ENCODE measurements at regions not wholly inside any gene's neighbourhood (a gene's known extent, or its start where the extent isn't known, plus 50 kb on each side); places are given as distances from the start of the nearest gene placed in this dataset.

DNA sequence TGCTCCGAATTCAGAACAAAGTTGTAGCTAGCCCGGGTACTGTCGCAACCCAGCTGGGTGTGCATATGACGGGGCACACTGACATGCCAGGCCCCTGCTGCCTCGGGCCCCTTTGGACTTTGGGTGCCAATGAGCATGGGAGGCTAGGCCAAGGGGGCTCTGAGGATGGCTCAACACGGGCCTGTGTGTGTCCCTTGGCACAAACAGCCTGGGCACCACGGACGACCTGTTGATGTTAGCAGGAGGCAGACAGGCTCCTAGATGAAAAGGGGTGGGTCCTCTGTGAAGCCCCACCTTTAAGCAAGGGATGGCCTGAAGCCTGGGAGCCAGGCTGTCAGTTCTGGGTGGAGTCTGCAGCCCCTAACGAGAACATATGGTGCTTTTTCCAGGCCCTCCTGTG, 1688.2 kb downstream of the EFNA5 start:
- no peak overlapping the region for H3K4me3 ChIP-seq (ENCODE audit: low read length in 2 of 2)
- no peaks in the 10 kb centered on the region for H3K36me3 ChIP-seq (ENCODE audit: control insufficient read depth in 1 of 2, insufficient read depth in 2 of 2, low read length in 1 of 2)
- ATAC-seq (ENCODE audit: low FRiP score) (no peak), DNase-seq (peak in 1 of 2 donors; percentile 65)
- H3K4me1 ChIP-seq (ENCODE audit: control insufficient read depth in 1 of 2, insufficient read depth in 2 of 2, low read length in 2 of 2), result no peaks in the 10 kb centered on the region
- H3K27ac ChIP-seq (ENCODE audit: low read depth in 1 of 2, low read length in 2 of 2), result no peak overlapping the region
- no peaks in the 10 kb centered on the region for H3K9me3 ChIP-seq (ENCODE audit: control insufficient read depth, low read length)
- intact Hi-C loops (cut with DNase I), result no loop called here
- 93% methylated on average over 9 of the region's 9 CpGs for WGBS, 2 donors
- no peaks in the 10 kb centered on the region for H3K27me3 ChIP-seq (ENCODE audit: control insufficient read depth in 1 of 2, insufficient read depth in 2 of 2, low read length in 1 of 2)

GRCh38 chr5:105978011-105978410, 1692.7 kb downstream of the EFNA5 start:
- no peaks in the 10 kb centered on the region for H3K36me3 ChIP-seq (ENCODE audit: control insufficient read depth in 1 of 2, insufficient read depth in 2 of 2, low read length in 1 of 2)
- no peak overlapping the region for H3K27ac ChIP-seq (ENCODE audit: low read depth in 1 of 2, low read length in 2 of 2)
- no peaks in the 10 kb centered on the region for H3K9me3 ChIP-seq (ENCODE audit: control insufficient read depth, low read length)
- DNase-seq, result no peak
- no peaks in the 10 kb centered on the region for H3K4me1 ChIP-seq (ENCODE audit: control insufficient read depth in 1 of 2, insufficient read depth in 2 of 2, low read length in 2 of 2)
- intact Hi-C loops (cut with DNase I), result no loop called here
- H3K27me3 ChIP-seq (ENCODE audit: control insufficient read depth in 1 of 2, insufficient read depth in 2 of 2, low read length in 1 of 2), result no peaks in the 10 kb centered on the region
- H3K4me3 ChIP-seq (ENCODE audit: low read length in 2 of 2), result no peak overlapping the region
- ATAC-seq (ENCODE audit: low FRiP score), result no peak
- WGBS, 2 donors, result 30 to 42% methylated on average over 1 of the region's 1 CpG

DNA sequence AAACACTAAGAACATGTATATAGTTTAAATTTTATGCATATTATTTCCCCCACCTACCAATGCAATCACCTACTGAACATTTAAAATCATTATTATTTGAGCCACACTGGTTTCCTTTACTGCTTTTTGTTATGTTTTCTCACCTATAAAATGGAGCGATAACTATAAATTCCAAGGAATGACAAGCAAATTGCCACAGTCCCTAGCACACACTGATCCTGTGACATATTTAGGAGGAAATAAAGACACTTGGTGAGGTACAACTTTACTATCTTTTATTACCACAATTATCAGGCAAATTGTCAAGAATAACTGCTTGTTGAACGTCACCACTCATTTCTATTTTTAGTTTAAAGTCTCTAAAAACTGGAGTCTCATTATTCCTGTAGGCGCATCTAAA, 1693.6 kb downstream of the EFNA5 start:
- no peaks in the 10 kb centered on the region for H3K4me1 ChIP-seq (ENCODE audit: control insufficient read depth in 1 of 2, insufficient read depth in 2 of 2, low read length in 2 of 2)
- no peaks in the 10 kb centered on the region for H3K9me3 ChIP-seq (ENCODE audit: control insufficient read depth, low read length)
- 60 to 64% methylated on average over 3 of the region's 3 CpGs for WGBS, 2 donors
- ATAC-seq (ENCODE audit: low FRiP score) (no peak), DNase-seq (no peak)
- H3K27ac ChIP-seq (ENCODE audit: low read depth in 1 of 2, low read length in 2 of 2), result no peak overlapping the region
- H3K36me3 ChIP-seq (ENCODE audit: control insufficient read depth in 1 of 2, insufficient read depth in 2 of 2, low read length in 1 of 2), result no peaks in the 10 kb centered on the region
- intact Hi-C loops (cut with DNase I), result no loop called here
- no peak overlapping the region for H3K4me3 ChIP-seq (ENCODE audit: low read length in 2 of 2)
- no peaks in the 10 kb centered on the region for H3K27me3 ChIP-seq (ENCODE audit: control insufficient read depth in 1 of 2, insufficient read depth in 2 of 2, low read length in 1 of 2)

DNA sequence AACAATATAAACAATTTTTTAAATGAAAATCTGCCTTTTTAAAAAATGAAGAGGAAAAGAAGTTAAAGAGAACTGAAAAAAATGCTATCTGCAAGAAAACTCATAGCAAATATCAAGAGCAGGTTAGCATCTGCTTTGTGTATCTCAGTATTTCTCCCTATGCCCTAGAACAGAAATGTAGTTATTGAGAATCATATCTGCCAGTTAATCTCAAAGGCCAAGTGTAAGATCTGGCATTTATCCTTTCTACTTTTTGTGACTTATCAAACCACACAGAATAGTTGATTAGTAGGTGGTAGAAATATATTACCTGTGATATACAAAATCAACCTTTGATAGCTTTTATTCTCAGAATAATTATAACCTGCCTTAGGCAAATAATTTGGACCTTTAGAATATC, 1699.8 kb downstream of the EFNA5 start:
- no peak for ATAC-seq (ENCODE audit: low FRiP score)
- H3K27ac ChIP-seq (ENCODE audit: low read depth in 1 of 2, low read length in 2 of 2), result no peak overlapping the region
- H3K4me3 ChIP-seq (ENCODE audit: low read length in 2 of 2), result no peak overlapping the region
- H3K27me3 ChIP-seq (ENCODE audit: control insufficient read depth in 1 of 2, insufficient read depth in 2 of 2, low read length in 1 of 2), result no peaks in the 10 kb centered on the region
- H3K4me1 ChIP-seq (ENCODE audit: control insufficient read depth in 1 of 2, insufficient read depth in 2 of 2, low read length in 2 of 2), result no peaks in the 10 kb centered on the region
- intact Hi-C loops (cut with DNase I), result no loop called here
- H3K36me3 ChIP-seq (ENCODE audit: control insufficient read depth in 1 of 2, insufficient read depth in 2 of 2, low read length in 1 of 2), result no peaks in the 10 kb centered on the region
- no peak for DNase-seq
- no peaks in the 10 kb centered on the region for H3K9me3 ChIP-seq (ENCODE audit: control insufficient read depth, low read length)

DNA sequence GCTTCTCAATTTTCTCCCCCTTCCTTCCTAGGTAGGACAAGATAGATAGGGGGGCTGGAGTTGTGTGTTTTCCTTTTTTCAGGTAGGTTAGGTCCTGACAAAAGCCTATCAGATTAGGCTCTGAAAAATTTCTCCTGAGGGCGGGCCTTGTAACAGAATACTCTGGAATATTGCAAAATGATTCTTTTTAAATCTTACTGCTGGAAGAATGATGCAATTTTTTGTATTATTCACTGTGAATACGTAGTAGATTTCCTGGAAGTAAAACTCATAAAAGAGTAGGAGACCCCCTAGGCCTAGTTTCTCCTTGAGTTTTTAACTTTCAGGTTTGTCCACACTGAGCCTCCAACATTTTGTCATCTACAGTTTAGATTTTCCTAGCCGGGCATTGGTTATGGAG, 1701.8 kb downstream of the EFNA5 start:
- no peak overlapping the region for H3K27ac ChIP-seq (ENCODE audit: low read depth in 1 of 2, low read length in 2 of 2)
- H3K36me3 ChIP-seq (ENCODE audit: control insufficient read depth in 1 of 2, insufficient read depth in 2 of 2, low read length in 1 of 2), result no peaks in the 10 kb centered on the region

DNA sequence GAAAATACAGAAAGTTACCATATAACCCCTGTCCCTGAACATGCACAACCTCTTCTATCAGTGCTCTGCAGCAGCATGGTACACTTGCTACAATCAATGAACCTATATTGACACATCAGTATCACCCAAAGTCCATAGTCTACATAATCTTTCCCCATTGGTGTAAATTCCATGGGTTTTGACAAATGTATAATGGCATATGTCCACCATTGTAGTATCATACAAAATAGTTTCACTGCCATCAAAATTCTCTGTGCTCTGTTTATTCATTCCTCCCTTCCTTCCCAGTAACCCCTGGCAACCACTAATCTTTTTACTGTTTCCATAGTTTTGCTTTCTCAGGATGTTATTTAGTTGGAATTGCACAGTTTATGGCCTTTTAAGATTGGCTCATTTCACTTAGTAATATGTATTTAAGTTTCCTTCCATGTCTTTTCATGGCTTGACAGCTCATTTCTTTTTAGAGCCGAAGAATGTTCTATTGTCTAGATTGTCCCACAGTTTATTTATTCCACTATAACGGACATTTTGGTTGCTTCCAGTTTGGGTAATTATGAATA, 1707.0 kb downstream of the EFNA5 start:
- no peaks in the 10 kb centered on the region for H3K36me3 ChIP-seq (ENCODE audit: control insufficient read depth in 1 of 2, insufficient read depth in 2 of 2, low read length in 1 of 2)
- H3K9me3 ChIP-seq (ENCODE audit: control insufficient read depth, low read length), result no peaks in the 10 kb centered on the region
- H3K27ac ChIP-seq (ENCODE audit: low read depth in 1 of 2, low read length in 2 of 2), result no peak overlapping the region
- no peak overlapping the region for H3K4me3 ChIP-seq (ENCODE audit: low read length in 2 of 2)
- no peak for DNase-seq
- 58 to 73% methylated on average over 2 of the region's 2 CpGs for WGBS, 2 donors
- intact Hi-C loops (cut with DNase I), result no loop called here
- no peaks in the 10 kb centered on the region for H3K27me3 ChIP-seq (ENCODE audit: control insufficient read depth in 1 of 2, insufficient read depth in 2 of 2, low read length in 1 of 2)
- ATAC-seq (ENCODE audit: low FRiP score), result no peak
- H3K4me1 ChIP-seq (ENCODE audit: control insufficient read depth in 1 of 2, insufficient read depth in 2 of 2, low read length in 2 of 2), result no peaks in the 10 kb centered on the region

More for the DNA sequence above, 1701.8 kb downstream of the EFNA5 start:
- no peaks in the 10 kb centered on the region for H3K9me3 ChIP-seq (ENCODE audit: control insufficient read depth, low read length)
- no peaks in the 10 kb centered on the region for H3K4me1 ChIP-seq (ENCODE audit: control insufficient read depth in 1 of 2, insufficient read depth in 2 of 2, low read length in 2 of 2)
- H3K4me3 ChIP-seq (ENCODE audit: low read length in 2 of 2), result no peak overlapping the region
- WGBS, 2 donors, result 92 to 96% methylated on average over 3 of the region's 3 CpGs
- DNase-seq, result no peak
- ATAC-seq (ENCODE audit: low FRiP score), result no peak
- intact Hi-C loops (cut with DNase I), result no loop called here
- no peaks in the 10 kb centered on the region for H3K27me3 ChIP-seq (ENCODE audit: control insufficient read depth in 1 of 2, insufficient read depth in 2 of 2, low read length in 1 of 2)

DNA sequence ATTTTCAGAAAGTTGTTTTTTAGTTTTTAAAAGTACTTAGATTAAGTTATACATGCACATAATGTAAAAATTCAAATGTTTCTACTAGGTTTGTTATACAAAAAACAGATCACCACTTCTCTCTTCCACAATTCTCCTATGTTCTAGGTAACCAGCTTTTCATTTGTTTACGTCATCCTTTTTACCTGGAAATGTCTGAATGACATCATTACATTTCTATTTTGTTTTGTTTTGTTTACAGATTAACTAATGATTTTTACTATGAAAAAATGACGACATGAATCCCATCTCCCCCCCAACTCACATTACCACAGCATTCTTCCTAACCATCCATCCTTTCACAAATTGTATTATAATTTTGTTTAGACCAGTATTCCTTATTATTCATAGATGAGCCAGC, 1709.2 kb downstream of the EFNA5 start:
- Histone ChIP-seq H3K4me3 (ENCODE audit: low read length in 2 of 2) (no peak overlapping the region), H3K4me1 (ENCODE audit: control insufficient read depth in 1 of 2, insufficient read depth in 2 of 2, low read length in 2 of 2) (peaks cover 0 to 2% of the 10 kb centered on the region in 2 donors), H3K9me3 (ENCODE audit: control insufficient read depth, low read length) (no peaks in the 10 kb centered on the region), H3K27ac (ENCODE audit: low read depth in 1 of 2, low read length in 2 of 2) (no peak overlapping the region), H3K36me3 (ENCODE audit: control insufficient read depth in 1 of 2, insufficient read depth in 2 of 2, low read length in 1 of 2) (no peaks in the 10 kb centered on the region), H3K27me3 (ENCODE audit: control insufficient read depth in 1 of 2, insufficient read depth in 2 of 2, low read length in 1 of 2) (no peaks in the 10 kb centered on the region)
- WGBS, 2 donors, result 90 to 92% methylated on average over 2 of the region's 2 CpGs
- DNase-seq (no peak), ATAC-seq (ENCODE audit: low FRiP score) (no peak)
- intact Hi-C loops (cut with DNase I), result no loop called here

- no peak for ATAC-seq (ENCODE audit: low FRiP score)
- Histone ChIP-seq H3K4me1 (ENCODE audit: control insufficient read depth in 1 of 2, insufficient read depth in 2 of 2, low read length in 2 of 2) (peaks cover 0 to 2% of the 10 kb centered on the region in 2 donors), H3K27ac (ENCODE audit: low read depth in 1 of 2, low read length in 2 of 2) (no peak overlapping the region), H3K9me3 (ENCODE audit: control insufficient read depth, low read length) (no peaks in the 10 kb centered on the region), H3K4me3 (ENCODE audit: low read length in 2 of 2) (no peak overlapping the region), H3K27me3 (ENCODE audit: control insufficient read depth in 1 of 2, insufficient read depth in 2 of 2, low read length in 1 of 2) (no peaks in the 10 kb centered on the region), H3K36me3 (ENCODE audit: control insufficient read depth in 1 of 2, insufficient read depth in 2 of 2, low read length in 1 of 2) (no peaks in the 10 kb centered on the region)
- WGBS, 2 donors, result 44 to 63% methylated on average over 1 of the region's 1 CpG
- intact Hi-C loops (cut with DNase I), result no loop called here
- no peak for DNase-seq
These were observed 1714.1 kb downstream of the EFNA5 start for GRCh38 chr5:105956456-105957196.

DNA sequence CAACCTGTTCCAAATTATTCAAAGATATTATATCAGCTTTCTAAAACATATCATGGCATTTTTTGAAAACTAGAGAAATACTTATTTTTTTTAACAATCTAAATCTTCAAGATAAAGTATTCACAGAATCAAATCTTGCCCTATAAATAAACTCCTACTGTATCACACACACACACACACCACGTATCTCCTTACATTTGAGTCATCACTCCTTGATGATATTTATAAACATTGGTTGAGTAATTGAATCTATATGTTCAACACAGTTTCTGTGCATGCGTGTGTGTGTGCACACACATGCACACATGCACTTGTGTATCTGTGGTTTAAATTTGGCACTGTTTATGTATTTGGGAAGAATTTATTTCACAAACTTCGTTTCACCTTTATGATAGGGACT, 1716.4 kb downstream of the EFNA5 start:
- Histone ChIP-seq H3K27ac (ENCODE audit: low read depth in 1 of 2, low read length in 2 of 2) (no peak overlapping the region), H3K36me3 (ENCODE audit: control insufficient read depth in 1 of 2, insufficient read depth in 2 of 2, low read length in 1 of 2) (no peaks in the 10 kb centered on the region), H3K4me3 (ENCODE audit: low read length in 2 of 2) (no peak overlapping the region), H3K9me3 (ENCODE audit: control insufficient read depth, low read length) (no peaks in the 10 kb centered on the region), H3K4me1 (ENCODE audit: control insufficient read depth in 1 of 2, insufficient read depth in 2 of 2, low read length in 2 of 2) (peaks cover 0 to 2% of the 10 kb centered on the region in 2 donors), H3K27me3 (ENCODE audit: control insufficient read depth in 1 of 2, insufficient read depth in 2 of 2, low read length in 1 of 2) (no peaks in the 10 kb centered on the region)
- DNase-seq (no peak), ATAC-seq (ENCODE audit: low FRiP score) (no peak)
- intact Hi-C loops (cut with DNase I), result no loop called here
- WGBS, 2 donors, result 90 to 91% methylated on average over 3 of the region's 3 CpGs

Measured in aorta (tissue), 5 donors.